HFFc6 (cell line): ENCODE measurements at regions not wholly inside any gene's neighbourhood (a gene's known extent, or its start where the extent isn't known, plus 50 kb on each side); places are given as distances from the start of the nearest gene placed in this dataset.

ENCODE experiments used
- DNase-seq: peaks from one replicate; pipeline ENCODE4 v3.0.0-alpha.2; 2018
- H3K27ac Mint-ChIP-seq: 2 replicates; pipeline ENCODE4 v1.8.0; 2020; ENCODE audit warnings: mild to moderate bottlenecking, mixed read lengths
- H3K27me3 Mint-ChIP-seq: 2 replicates; pipeline ENCODE4 v1.8.0; 2021; ENCODE audit warnings: mild to moderate bottlenecking, moderate library complexity, mixed read lengths; ENCODE audit not compliant: insufficient read depth
- H3K36me3 Mint-ChIP-seq: 2 replicates; pipeline ENCODE4 v1.8.0; 2021; ENCODE audit warnings: low read depth, mixed read lengths
- H3K4me1 Mint-ChIP-seq: 2 replicates; pipeline ENCODE4 v1.8.0; 2020; ENCODE audit warnings: low read depth, mixed read lengths
- H3K4me3 Mint-ChIP-seq: 2 replicates; pipeline ENCODE4 v1.8.0; 2020; ENCODE audit warnings: mild to moderate bottlenecking, moderate library complexity, mixed read lengths
- H3K9me3 Mint-ChIP-seq: 2 replicates; pipeline ENCODE4 v1.8.0; 2020; ENCODE audit warnings: mild to moderate bottlenecking, mixed read lengths
- CTCF ChIP-seq: fragments of 200-600 bp; sonication (generic); IDR thresholded peaks from 2 replicates; pipeline ENCODE4 v1.5.0; 2021; ENCODE audit warnings: antibody characterized with exemption, mild to moderate bottlenecking

- no peaks in the 10 kb centered on the region for H3K36me3 Mint-ChIP-seq
- DNase-seq, result no peak
Measured at GRCh38 chr3:75014008-75014407, 399.5 kb upstream of the CNTN3 start.

GRCh38 chr3:75015280-75015679, 400.8 kb upstream of the CNTN3 start:
- no peak overlapping the region for H3K27ac Mint-ChIP-seq
- no peak for TF ChIP-seq CTCF
- no peak overlapping the region for H3K4me3 Mint-ChIP-seq
- no peaks in the 10 kb centered on the region for H3K36me3 Mint-ChIP-seq
- no peak for DNase-seq
- H3K27me3 Mint-ChIP-seq, result peaks cover 2% of the 10 kb centered on the region; the same call in 1 of the 2 replicates
- H3K9me3 Mint-ChIP-seq, result peaks cover 14% of the 10 kb centered on the region
- H3K4me1 Mint-ChIP-seq, result no peaks in the 10 kb centered on the region

More at GRCh38 chr3:75014008-75014407, 399.5 kb upstream of the CNTN3 start:
- TF ChIP-seq CTCF, result no peak
- H3K4me1 Mint-ChIP-seq, result no peaks in the 10 kb centered on the region
- H3K27ac Mint-ChIP-seq, result no peak overlapping the region
- H3K4me3 Mint-ChIP-seq, result no peak overlapping the region
- H3K27me3 Mint-ChIP-seq, result peaks cover 2% of the 10 kb centered on the region; the same call in 1 of the 2 replicates
- H3K9me3 Mint-ChIP-seq, result peaks cover 18% of the 10 kb centered on the region

GRCh38 chr3:75035146-75035545, 420.7 kb upstream of the CNTN3 start:
- Mint-ChIP-seq H3K9me3 (peaks cover 17% of the 10 kb centered on the region), H3K27ac (no peak overlapping the region), H3K4me3 (no peak overlapping the region), H3K27me3 (no peaks in the 10 kb centered on the region), H3K36me3 (no peaks in the 10 kb centered on the region), H3K4me1 (no peaks in the 10 kb centered on the region)
- TF ChIP-seq CTCF, result no peak
- DNase-seq, result no peak

- DNase-seq, result no peak
- H3K27me3 Mint-ChIP-seq, result no peaks in the 10 kb centered on the region
- TF ChIP-seq CTCF, result no peak
- H3K36me3 Mint-ChIP-seq, result no peaks in the 10 kb centered on the region
- peaks cover 28% of the 10 kb centered on the region for H3K9me3 Mint-ChIP-seq
- H3K4me1 Mint-ChIP-seq, result no peaks in the 10 kb centered on the region
- H3K27ac Mint-ChIP-seq, result no peak overlapping the region
- no peak overlapping the region for H3K4me3 Mint-ChIP-seq
Measured at GRCh38 chr3:75042941-75043340, 428.5 kb upstream of the CNTN3 start.

- TF ChIP-seq CTCF, result no peak
- no peaks in the 10 kb centered on the region for H3K36me3 Mint-ChIP-seq
- no peak for DNase-seq
- H3K9me3 Mint-ChIP-seq, result peaks cover 5% of the 10 kb centered on the region; the same call in 1 of the 2 replicates
- no peaks in the 10 kb centered on the region for H3K4me1 Mint-ChIP-seq
- H3K27me3 Mint-ChIP-seq, result no peaks in the 10 kb centered on the region
- H3K4me3 Mint-ChIP-seq, result no peak overlapping the region
- no peak overlapping the region for H3K27ac Mint-ChIP-seq
Measured at GRCh38 chr3:75048650-75049049, 434.2 kb upstream of the CNTN3 start.

- Mint-ChIP-seq H3K36me3 (no peaks in the 10 kb centered on the region), H3K27ac (no peak overlapping the region), H3K27me3 (no peaks in the 10 kb centered on the region), H3K4me1 (no peaks in the 10 kb centered on the region), H3K9me3 (peaks cover 7% of the 10 kb centered on the region), H3K4me3 (no peak overlapping the region)
- TF ChIP-seq CTCF, result no peak
- no peak for DNase-seq
Measured at GRCh38 chr3:75049533-75049932, 435.1 kb upstream of the CNTN3 start.
